ENCODE measurements at regions not wholly inside any gene's neighbourhood (a gene's known extent, or its start where the extent isn't known, plus 50 kb on each side); places are given as distances from the start of the nearest gene placed in this dataset.

GRCh38 chr5:146940295-146940694 is 61.7 kb upstream of the PPP2R2B start:
- no peak for DNase-seq

DNA sequence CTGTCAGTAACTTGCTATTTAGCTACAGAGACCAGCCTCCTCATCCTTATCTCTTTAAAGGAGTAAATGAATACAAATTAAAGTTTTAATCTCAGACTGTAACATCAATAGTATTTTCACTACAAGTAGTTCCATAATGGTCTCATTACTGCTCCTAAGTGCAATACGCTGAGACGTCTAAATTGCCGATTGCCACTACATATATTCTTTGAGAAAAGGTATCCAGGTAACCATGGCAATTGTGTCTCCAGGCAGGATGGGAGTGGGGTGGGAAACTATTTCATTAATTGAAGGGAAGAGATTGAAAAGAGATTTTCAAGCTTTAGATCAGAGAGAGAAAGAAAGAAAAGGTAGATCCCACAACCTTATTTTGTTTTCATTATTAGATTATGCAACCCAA is 65.5 kb upstream of the PPP2R2B start:
- DNase-seq = no peak

DNA sequence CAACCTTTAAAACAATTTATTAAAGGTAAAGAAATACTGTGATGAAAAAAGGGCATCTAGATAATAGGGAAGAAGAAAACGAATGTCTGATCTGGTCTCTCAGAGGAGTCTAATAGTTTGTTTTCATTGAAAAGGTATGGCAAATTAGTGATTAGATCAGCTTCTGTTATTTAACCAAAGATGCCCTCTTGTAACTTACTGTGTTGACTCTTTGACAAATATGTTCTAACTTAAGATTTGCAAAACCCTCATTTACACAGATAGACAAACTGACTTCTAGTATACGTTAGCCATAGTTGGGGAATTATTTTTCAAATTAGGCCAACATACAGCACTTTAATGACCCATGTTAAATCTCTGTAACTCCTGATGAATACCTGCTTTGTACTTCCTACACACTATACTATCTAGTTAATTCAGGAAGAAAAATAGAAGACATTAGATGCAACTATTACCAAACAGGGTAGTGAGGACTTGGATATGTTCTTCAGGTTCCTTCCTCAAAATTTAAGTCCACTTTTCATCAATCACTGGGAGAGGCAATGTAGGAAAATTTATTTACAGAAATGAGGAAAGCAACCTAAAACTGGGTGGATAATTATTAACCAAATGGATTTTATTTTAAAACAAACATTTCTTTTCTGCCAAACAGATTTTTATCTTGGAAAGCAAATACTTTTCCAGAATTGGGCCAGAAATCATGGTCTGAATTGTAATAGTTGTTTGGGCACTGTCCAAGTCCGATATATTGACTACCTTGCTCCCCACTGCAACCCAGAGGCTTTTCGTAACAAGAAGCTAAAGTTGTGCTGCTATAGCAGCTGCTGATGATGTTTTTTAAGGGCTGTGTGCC is 66.4 kb upstream of the PPP2R2B start:
- no peak for DNase-seq

DNA sequence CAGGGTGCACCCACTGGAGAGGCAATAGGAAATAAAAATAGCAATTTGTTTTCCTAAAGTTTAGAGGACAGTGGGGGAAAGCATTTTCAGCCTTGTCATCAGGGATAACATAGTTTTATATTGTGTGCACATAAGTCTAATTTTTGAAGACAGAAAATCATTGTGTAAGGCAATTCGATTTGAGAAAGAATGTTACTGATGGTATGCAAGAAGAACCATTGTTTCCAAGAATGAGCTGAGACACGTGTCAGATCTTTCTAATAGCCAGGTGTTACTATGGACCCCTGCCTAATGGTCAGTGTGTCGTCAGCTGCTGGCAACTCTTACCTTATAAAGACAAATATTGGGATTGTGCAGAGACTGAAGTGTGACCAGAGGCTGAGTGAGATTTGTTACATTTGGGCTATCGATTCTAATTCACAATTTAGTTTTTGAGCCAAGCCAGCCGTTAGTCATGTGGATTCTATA is 67.1 kb upstream of the PPP2R2B start:
- no peak for DNase-seq

GRCh38 chr5:146947181-146947941 is 68.8 kb upstream of the PPP2R2B start:
- DNase-seq = no peak

GRCh38 chr5:146948666-146949065 is 70.1 kb upstream of the PPP2R2B start:
- no peak for DNase-seq

DNA sequence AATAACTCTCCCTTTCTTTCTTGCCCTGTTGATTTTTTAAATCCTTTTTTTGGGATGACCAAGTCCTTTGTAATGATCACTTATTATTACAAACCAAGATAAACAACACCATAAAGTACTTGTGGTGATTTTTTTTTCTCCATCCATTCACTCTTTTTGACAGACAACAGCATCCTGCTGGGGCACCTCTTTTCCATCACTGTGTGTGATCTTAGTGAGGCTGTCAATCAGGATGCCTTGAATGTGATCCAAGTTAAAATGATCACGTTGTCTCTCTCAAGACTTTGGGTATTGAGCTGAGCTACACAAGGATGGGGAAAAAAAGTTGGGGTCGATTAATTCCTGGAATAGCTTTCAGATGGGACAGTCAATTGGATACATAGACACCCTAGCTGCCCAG is 73.6 kb upstream of the PPP2R2B start:
- DNase-seq = no peak

- no peak for DNase-seq
These were observed 77.7 kb upstream of the PPP2R2B start for GRCh38 chr5:146956217-146956616.

DNA sequence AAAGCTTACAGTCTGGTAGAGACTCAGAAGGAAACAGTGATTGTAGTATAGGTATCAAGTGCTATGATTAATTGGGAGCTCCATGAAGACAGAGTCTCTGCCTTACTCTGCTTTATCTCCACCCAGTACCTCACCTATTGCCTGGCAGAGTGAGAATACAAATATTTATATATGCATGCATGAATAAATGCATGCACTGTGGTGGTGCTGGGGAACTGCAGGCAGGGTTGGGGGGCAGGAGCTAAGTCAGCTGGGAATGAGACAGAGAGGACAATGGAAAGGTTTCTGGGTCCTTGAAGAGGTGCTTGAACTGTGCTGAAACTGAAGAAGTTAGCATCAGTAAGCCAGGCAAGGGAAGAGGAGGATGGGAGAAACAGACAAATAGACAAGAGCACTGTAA is 80.8 kb upstream of the PPP2R2B start:
- no peak for DNase-seq

DNA sequence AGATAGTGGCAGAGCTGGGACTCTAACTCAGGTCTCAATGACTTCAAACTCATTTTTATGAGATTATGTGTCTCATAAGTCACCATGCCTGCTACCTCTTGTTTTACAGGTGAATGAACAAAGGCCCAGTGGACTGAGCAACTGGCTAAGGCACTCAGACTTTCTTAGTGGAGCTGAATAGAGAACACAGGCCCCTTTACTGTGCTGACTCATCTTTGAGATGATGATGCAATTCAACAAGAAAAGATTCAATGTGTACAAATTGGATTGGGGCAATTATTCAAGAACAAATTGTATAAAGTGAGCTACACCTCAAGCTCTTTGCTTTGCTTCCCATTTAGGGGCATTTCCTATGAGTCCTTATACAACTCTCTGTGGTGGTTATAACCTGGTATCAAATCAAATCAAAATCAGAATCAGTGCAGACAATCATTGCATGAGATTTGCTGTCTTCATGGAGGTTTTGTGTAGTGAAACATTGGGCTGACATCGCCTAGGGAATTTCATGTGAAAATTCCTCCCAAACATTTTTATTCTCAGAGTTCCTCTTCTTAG is 84.3 kb upstream of the PPP2R2B start:
- DNase-seq = no peak

- peak; percentile 31 for DNase-seq
These were observed 87.5 kb upstream of the PPP2R2B start for GRCh38 chr5:146965761-146966659.

DNA sequence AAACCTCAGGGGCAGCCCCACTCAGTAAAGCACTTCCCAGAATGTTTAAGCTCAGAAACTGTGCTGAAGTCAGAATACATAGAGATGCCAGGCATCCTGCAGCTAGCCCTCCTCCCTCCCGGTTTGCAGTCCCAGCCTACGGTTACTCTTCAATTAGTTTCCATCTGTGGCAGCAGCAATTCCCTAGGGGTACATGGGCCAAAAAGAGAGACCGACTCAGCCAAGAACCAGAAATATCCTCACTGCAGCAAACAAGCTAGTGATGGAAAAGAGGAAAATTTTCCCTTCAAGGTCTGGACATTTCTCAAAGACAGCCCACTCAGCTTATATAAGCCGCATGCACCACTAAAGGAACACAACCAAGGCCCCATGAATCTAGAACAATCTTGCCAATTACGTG is 89.1 kb upstream of the PPP2R2B start:
- no peak for DNase-seq

DNA sequence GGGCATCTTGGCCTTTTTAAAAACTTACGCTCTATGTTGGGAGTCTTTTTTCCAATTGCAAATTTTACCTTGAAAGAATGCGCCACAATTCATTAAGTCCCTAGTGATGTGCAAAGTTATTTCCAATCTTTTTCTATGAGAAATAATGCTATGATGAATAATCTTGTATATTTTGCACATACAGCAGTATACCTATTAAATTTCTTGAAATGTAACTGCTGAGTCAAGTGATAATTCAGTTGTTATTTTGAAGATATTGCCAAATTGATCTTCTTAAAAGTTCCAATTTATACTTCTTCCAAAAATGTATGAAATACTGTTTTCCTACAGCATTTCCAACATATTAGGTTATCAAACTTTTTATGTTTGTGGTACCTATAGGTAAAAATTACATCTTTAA is 92.8 kb upstream of the PPP2R2B start:
- no peak for DNase-seq

GRCh38 chr5:146986469-146986868 is 107.9 kb upstream of the PPP2R2B start:
- no peak for DNase-seq

DNA sequence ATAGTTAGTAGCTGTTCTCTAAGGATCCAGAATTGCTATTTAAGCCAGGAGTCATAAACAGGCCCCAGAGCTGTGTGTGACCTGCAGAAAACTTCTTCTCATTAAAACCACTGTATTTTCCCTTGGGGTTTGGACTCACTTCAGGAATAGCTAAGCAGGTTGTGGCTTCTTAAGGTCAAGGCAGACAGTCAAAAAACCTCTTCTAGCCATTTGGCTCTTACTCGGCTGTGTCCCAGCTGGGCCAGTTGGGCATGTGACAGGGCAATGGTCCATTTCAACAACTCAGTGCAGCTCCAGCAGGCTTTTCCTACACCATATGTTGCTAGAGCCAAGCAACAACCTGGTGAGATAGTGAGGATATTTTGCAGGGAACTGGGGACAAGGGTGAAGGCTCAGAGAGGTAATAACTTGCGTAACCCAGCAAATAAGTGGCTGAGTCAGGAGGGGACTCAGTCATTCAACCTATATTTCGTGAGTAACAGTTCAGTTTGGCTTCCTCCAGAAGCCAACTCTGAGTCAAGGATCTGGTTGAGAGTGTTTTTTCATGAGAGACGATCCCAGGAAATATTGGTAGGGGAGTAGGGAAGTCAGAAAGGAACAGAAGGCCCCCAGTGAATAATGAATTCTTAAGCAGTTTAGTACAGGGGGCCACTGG is 115.4 kb upstream of the PPP2R2B start:
- DNase-seq = no peak

DNA sequence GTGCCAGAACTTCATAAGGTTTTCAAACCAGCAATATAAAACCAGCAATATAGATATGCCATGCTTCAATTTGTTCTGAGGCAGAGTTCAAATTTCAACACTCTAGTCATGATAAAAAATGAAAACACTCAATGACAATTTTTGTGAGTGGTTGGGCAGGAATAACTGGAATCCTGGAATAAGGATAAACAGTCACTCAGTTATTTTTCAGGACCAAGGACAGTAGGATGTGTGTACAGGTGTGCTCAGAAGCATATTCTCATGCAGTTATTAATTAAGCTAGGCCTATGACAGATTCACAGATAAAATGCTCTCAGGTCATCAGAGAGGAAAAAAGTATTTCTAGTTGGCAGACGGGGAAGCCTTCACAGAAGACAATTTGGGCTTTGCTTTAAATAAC is 117.3 kb upstream of the PPP2R2B start:
- DNase-seq = no peak

DNA sequence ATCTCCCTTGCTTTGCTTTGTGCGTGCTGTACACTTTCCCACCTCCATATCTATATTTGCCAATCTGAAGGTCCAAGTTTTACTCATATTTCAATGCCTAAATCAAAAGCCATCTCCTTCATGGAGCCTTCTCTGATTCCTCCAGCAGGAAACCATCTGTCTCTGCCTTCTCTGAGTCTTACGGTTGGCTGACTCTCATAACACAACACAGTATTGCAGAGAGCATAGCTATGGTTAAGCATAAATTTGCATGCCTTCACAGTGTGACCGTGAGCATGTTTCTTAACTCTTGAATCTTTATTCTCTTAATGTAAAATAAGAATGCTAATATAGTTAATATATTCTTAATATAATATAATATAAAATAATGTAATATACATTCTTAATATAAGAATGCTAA is 136.8 kb upstream of the PPP2R2B start:
- no peak for DNase-seq

DNA sequence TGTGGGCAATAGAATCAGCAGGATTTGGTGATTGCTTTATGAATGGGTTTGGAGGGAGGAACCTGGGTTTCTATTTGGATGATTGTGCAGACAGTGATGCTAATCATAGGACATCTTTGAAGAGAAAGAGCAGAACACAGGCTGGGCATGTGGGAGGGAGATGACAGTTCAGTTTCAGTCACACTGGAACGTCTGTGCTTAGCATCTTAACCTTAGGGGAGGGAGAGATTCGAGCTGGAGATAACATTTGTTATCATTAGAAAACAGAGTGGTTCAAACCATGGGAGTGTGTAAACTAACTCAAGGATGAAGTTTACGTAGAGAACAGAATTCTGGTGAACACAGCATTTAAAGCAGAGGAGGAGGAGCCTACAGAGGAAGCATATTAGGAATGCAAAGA is 138.6 kb upstream of the PPP2R2B start:
- DNase-seq = no peak

DNA sequence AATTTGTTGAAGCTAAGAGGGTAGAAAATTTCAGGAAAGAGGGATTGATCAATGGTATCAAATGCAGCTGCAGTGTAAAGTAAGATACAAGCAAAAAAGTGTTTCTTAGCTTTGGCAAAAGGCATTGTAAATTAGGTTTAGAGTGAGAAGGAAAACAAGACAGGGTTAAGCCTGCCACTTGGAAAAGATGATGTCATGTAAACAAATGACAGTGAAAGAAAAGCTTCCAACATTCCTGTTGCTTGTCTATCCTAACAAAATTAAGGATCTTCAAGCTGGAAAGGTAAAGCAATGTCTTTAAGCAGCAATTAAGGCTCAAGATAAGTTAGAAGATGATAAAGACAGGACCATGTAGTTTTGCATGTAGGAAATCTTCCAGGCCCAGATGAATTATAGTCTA is 139.1 kb upstream of the PPP2R2B start:
- no peak for DNase-seq

DNA sequence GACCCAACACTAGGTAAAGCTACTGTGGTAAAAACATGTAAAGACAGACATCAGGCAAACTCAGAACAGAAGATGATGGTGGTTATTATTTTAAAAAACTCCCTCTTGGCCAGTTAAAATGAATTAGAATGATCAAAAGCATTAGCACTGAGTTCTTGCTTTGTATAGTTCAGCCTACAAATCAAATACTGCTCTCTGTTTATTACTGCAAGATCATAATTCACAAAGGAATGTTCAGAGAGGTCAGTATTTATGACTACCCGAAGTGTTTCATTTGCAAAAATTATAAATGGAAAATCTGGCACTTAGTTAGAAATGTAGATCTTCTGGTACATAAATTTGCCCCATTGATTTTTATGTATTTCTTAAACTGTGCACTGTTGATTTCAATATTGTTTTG is 140.3 kb upstream of the PPP2R2B start:
- no peak for DNase-seq

- no peak for DNase-seq
These were observed 158.2 kb upstream of the PPP2R2B start for GRCh38 chr5:147036691-147037245.
